BLaER1 (cell line): ENCODE measurements at regions not wholly inside any gene's neighbourhood (a gene's known extent, or its start where the extent isn't known, plus 50 kb on each side); places are given as distances from the start of the nearest gene placed in this dataset.
"Not testable (repeated sequence)": the region's sequence is repeated elsewhere in the genome, so short reads cannot be mapped to it uniquely, and the experiment has no call there.

Experiments used
- H3K27ac ChIP-seq: shearing (Covaris generic); formaldehyde crosslinking; 2 replicates; pipeline ENCODE4 v1.8.1; 2022
- H3K27me3 ChIP-seq: shearing (Covaris generic); formaldehyde crosslinking; 2 replicates; pipeline ENCODE4 v1.8.1; 2022
- H3K36me3 ChIP-seq: shearing (Covaris generic); formaldehyde crosslinking; 2 replicates; pipeline ENCODE4 v1.8.1; 2022
- H3K4me1 ChIP-seq: shearing (Covaris generic); formaldehyde crosslinking; 2 replicates; pipeline ENCODE4 v1.8.1; 2022
- H3K4me2 ChIP-seq: shearing (Covaris generic); formaldehyde crosslinking; 2 replicates; pipeline ENCODE4 v1.8.1; 2022
- H3K4me3 ChIP-seq: shearing (Covaris generic); formaldehyde crosslinking; 2 replicates; pipeline ENCODE4 v1.8.1; 2022
- H3K9ac ChIP-seq: shearing (Covaris generic); formaldehyde crosslinking; 2 replicates; pipeline ENCODE4 v1.8.1; 2022
- H3K9me3 ChIP-seq: shearing (Covaris generic); formaldehyde crosslinking; 2 replicates; pipeline ENCODE4 v1.8.1; 2022
- H4K20me1 ChIP-seq: shearing (Covaris generic); formaldehyde crosslinking; 2 replicates; pipeline ENCODE4 v1.8.1; 2022
- Cebpa-rat ChIP-seq: shearing (Covaris generic); IDR thresholded peaks from 2 replicates; pipeline ENCODE4 v1.8.1; 2022

GRCh38 chr7:21326241-21326640 is 101.6 kb upstream of the SP4 start:
- no peaks in the 10 kb centered on the region for H4K20me1 ChIP-seq
- no peak overlapping the region for H3K27ac ChIP-seq
- no peak for TF ChIP-seq Cebpa-rat
- H3K36me3 ChIP-seq, result no peaks in the 10 kb centered on the region
- no peaks in the 10 kb centered on the region for H3K4me1 ChIP-seq
- H3K9ac ChIP-seq, result no peak overlapping the region
- no peak overlapping the region for H3K4me3 ChIP-seq
- no peak overlapping the region for H3K4me2 ChIP-seq
- no peaks in the 10 kb centered on the region for H3K27me3 ChIP-seq
- peaks cover 12% of the 10 kb centered on the region; the same call in 1 of the 2 replicates for H3K9me3 ChIP-seq

- no peak for TF ChIP-seq Cebpa-rat
- no peak overlapping the region for H3K27ac ChIP-seq
- H3K4me1 ChIP-seq, result no peaks in the 10 kb centered on the region
- no peaks in the 10 kb centered on the region for H3K36me3 ChIP-seq
- H3K9me3 ChIP-seq, result peaks cover 12% of the 10 kb centered on the region; the same call in 1 of the 2 replicates
- no peak overlapping the region for H3K4me2 ChIP-seq
- H3K9ac ChIP-seq, result no peak overlapping the region
- H3K27me3 ChIP-seq, result no peaks in the 10 kb centered on the region
- H3K4me3 ChIP-seq, result no peak overlapping the region
- no peaks in the 10 kb centered on the region for H4K20me1 ChIP-seq
Observed at GRCh38 chr7:21326921-21327320, 101.0 kb upstream of the SP4 start.

- Histone ChIP-seq H3K4me2 (no peak overlapping the region), H3K4me1 (no peaks in the 10 kb centered on the region), H3K9ac (no peak overlapping the region), H3K27me3 (no peaks in the 10 kb centered on the region), H4K20me1 (no peaks in the 10 kb centered on the region), H3K27ac (no peak overlapping the region), H3K4me3 (no peak overlapping the region), H3K36me3 (no peaks in the 10 kb centered on the region), H3K9me3 (peaks cover 12% of the 10 kb centered on the region; the same call in 1 of the 2 replicates)
- no peak for TF ChIP-seq Cebpa-rat
Observed at GRCh38 chr7:21327422-21328409, 100.2 kb upstream of the SP4 start.

- Histone ChIP-seq H3K36me3 (no peaks in the 10 kb centered on the region), H3K27me3 (no peaks in the 10 kb centered on the region), H4K20me1 (no peaks in the 10 kb centered on the region), H3K9me3 (peaks cover 12% of the 10 kb centered on the region; the same call in 1 of the 2 replicates), H3K4me1 (no peaks in the 10 kb centered on the region), H3K4me2 (no peak overlapping the region), H3K9ac (no peak overlapping the region), H3K4me3 (no peak overlapping the region), H3K27ac (no peak overlapping the region)
- no peak for TF ChIP-seq Cebpa-rat
Observed at GRCh38 chr7:21330462-21331178, 97.3 kb upstream of the SP4 start.

GRCh38 chr7:21334906-21335305 is 93.0 kb upstream of the SP4 start:
- H3K4me3 ChIP-seq, result no peak overlapping the region
- H3K9me3 ChIP-seq, result no peaks in the 10 kb centered on the region
- no peak overlapping the region for H3K27ac ChIP-seq
- H3K36me3 ChIP-seq, result no peaks in the 10 kb centered on the region
- H3K27me3 ChIP-seq, result no peaks in the 10 kb centered on the region
- no peak for TF ChIP-seq Cebpa-rat
- H3K9ac ChIP-seq, result no peak overlapping the region
- H3K4me2 ChIP-seq, result no peak overlapping the region
- H4K20me1 ChIP-seq, result no peaks in the 10 kb centered on the region
- H3K4me1 ChIP-seq, result no peaks in the 10 kb centered on the region

- H3K9ac ChIP-seq, result no peak overlapping the region
- H3K27ac ChIP-seq, result no peak overlapping the region
- H3K27me3 ChIP-seq, result no peaks in the 10 kb centered on the region
- H3K4me1 ChIP-seq, result no peaks in the 10 kb centered on the region
- no peaks in the 10 kb centered on the region for H3K36me3 ChIP-seq
- TF ChIP-seq Cebpa-rat, result no peak
- no peak overlapping the region for H3K4me2 ChIP-seq
- H4K20me1 ChIP-seq, result no peaks in the 10 kb centered on the region
- no peak overlapping the region for H3K4me3 ChIP-seq
- no peaks in the 10 kb centered on the region for H3K9me3 ChIP-seq
Observed at GRCh38 chr7:21336743-21337142, 91.1 kb upstream of the SP4 start.

- TF ChIP-seq Cebpa-rat, result no peak
- H3K27ac ChIP-seq, result no peak overlapping the region
- H3K4me2 ChIP-seq, result no peak overlapping the region
- H3K4me1 ChIP-seq, result no peaks in the 10 kb centered on the region
- H3K36me3 ChIP-seq, result no peaks in the 10 kb centered on the region
- H3K9me3 ChIP-seq, result no peaks in the 10 kb centered on the region
- H3K4me3 ChIP-seq, result no peak overlapping the region
- no peak overlapping the region for H3K9ac ChIP-seq
- no peaks in the 10 kb centered on the region for H3K27me3 ChIP-seq
- no peaks in the 10 kb centered on the region for H4K20me1 ChIP-seq
Observed at GRCh38 chr7:21338728-21339164, 89.1 kb upstream of the SP4 start.

GRCh38 chr7:21344900-21345299 is 83.0 kb upstream of the SP4 start:
- H3K27me3 ChIP-seq, H4K20me1 ChIP-seq, H3K9me3 ChIP-seq, H3K4me1 ChIP-seq, H3K4me2 ChIP-seq, H3K27ac ChIP-seq, H3K36me3 ChIP-seq, H3K9ac ChIP-seq, H3K4me3 ChIP-seq: not testable (repeated sequence)

GRCh38 chr7:21345361-21345760 is 82.5 kb upstream of the SP4 start:
- Histone ChIP-seq H3K36me3 (no peaks in the 10 kb centered on the region), H4K20me1 (no peaks in the 10 kb centered on the region), H3K27ac (no peak overlapping the region), H3K9ac (no peak overlapping the region), H3K27me3 (no peaks in the 10 kb centered on the region), H3K9me3 (no peaks in the 10 kb centered on the region), H3K4me2 (no peak overlapping the region), H3K4me3 (no peak overlapping the region), H3K4me1 (no peaks in the 10 kb centered on the region)
- no peak for TF ChIP-seq Cebpa-rat

- TF ChIP-seq Cebpa-rat, result no peak
- Histone ChIP-seq H3K9ac (no peak overlapping the region), H3K9me3 (no peaks in the 10 kb centered on the region), H3K4me3 (no peak overlapping the region), H3K27ac (no peak overlapping the region), H3K27me3 (no peaks in the 10 kb centered on the region), H4K20me1 (no peaks in the 10 kb centered on the region), H3K36me3 (no peaks in the 10 kb centered on the region), H3K4me2 (no peak overlapping the region), H3K4me1 (no peaks in the 10 kb centered on the region)
Observed at GRCh38 chr7:21346297-21346696, 81.6 kb upstream of the SP4 start.
